Colonic mucosa (tissue), 4 donors: ENCODE measurements at regions not wholly inside any gene's neighbourhood (a gene's known extent, or its start where the extent isn't known, plus 50 kb on each side); places are given as distances from the start of the nearest gene placed in this dataset.

ENCODE experiments used
- DNase-seq: peaks from one replicate; pipeline ENCODE4 v3.0.0-alpha.2; 2020
- H3K27ac ChIP-seq: fragments of 200-600 bp; one replicate; pipeline ENCODE4 v1.8.0; 2021
- H3K27me3 ChIP-seq: fragments of 200-600 bp; one replicate; pipeline ENCODE4 v1.8.0; 2021
- H3K36me3 ChIP-seq: fragments of 200-600 bp; one replicate; pipeline ENCODE4 v1.8.0; 2021
- H3K4me1 ChIP-seq: fragments of 200-600 bp; one replicate; pipeline ENCODE4 v1.8.0; 2021; ENCODE audit warnings: mild to moderate bottlenecking
- H3K4me3 ChIP-seq: fragments of 200-600 bp; one replicate; pipeline ENCODE4 v1.8.0; 2021
- H3K9ac ChIP-seq, 2 donors: one replicate each; pipeline ENCODE4 v1.7.0; 2013; ENCODE audit warnings: control low read depth in 2 of 2, low read depth in 2 of 2, low read length in 2 of 2
- H3K9me3 ChIP-seq: fragments of 200-600 bp; one replicate; pipeline ENCODE4 v1.8.0; 2021
- CTCF ChIP-seq: fragments of 200-600 bp; IDR thresholded peaks from one replicate; pipeline ENCODE4 v1.8.0; 2022; ENCODE audit warnings: antibody characterized with exemption, mild to moderate bottlenecking
- intact Hi-C: fragments of 100-400 bp; cut with DNase I; formaldehyde crosslinking; loops from one replicate; pipeline ENCODE4 v1.14.1; 2022
- donor health status: healthy.
- donor health status: DM: no; HTN: no; CAD: no.
- donor health status: DM: no; HTN: no; CAD: no.

GRCh38 chr3:148389916-148390315 lies 307.8 kb upstream of the AGTR1 start:
- no peak overlapping the region for H3K9ac ChIP-seq
- H3K4me3 ChIP-seq = no peak overlapping the region
- intact Hi-C loops = no loop called here
- TF ChIP-seq CTCF = no peak
- no peaks in the 10 kb centered on the region for H3K27me3 ChIP-seq
- H3K36me3 ChIP-seq = no peaks in the 10 kb centered on the region
- no peak for DNase-seq
- no peaks in the 10 kb centered on the region for H3K9me3 ChIP-seq
- no peaks in the 10 kb centered on the region for H3K4me1 ChIP-seq
- no peak overlapping the region for H3K27ac ChIP-seq

DNA sequence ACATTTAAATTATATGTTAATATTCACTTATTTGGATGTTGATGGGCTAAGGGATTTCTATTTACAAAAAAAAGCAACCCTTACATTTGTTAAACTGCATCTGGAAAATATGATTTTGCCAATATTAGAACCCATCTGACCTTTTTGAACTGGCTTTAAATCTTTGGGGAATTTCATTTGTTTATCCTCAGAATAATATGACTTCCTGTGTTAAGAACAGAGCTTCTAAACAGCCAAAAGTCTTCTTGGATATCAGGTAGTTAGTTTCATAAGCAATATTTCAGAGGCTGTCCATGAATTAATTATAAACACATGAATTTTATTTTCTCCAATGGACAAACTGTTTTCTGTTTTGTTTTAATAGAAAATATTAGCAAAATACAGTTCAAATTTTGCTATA lies 301.9 kb upstream of the AGTR1 start:
- no peak overlapping the region for H3K27ac ChIP-seq
- DNase-seq = no peak
- H3K4me1 ChIP-seq = no peaks in the 10 kb centered on the region
- no peaks in the 10 kb centered on the region for H3K27me3 ChIP-seq
- H3K9me3 ChIP-seq = no peaks in the 10 kb centered on the region
- H3K36me3 ChIP-seq = no peaks in the 10 kb centered on the region
- intact Hi-C loops = no loop called here
- no peak for TF ChIP-seq CTCF
- H3K4me3 ChIP-seq = no peak overlapping the region
- H3K9ac ChIP-seq = no peak overlapping the region

- H3K4me3 ChIP-seq = no peak overlapping the region
- no peak for TF ChIP-seq CTCF
- no peak for DNase-seq
- intact Hi-C loops = no loop called here
- no peaks in the 10 kb centered on the region for H3K36me3 ChIP-seq
- no peak overlapping the region for H3K9ac ChIP-seq
- H3K9me3 ChIP-seq = no peaks in the 10 kb centered on the region
- H3K27ac ChIP-seq = no peak overlapping the region
- H3K4me1 ChIP-seq = no peaks in the 10 kb centered on the region
- H3K27me3 ChIP-seq = no peaks in the 10 kb centered on the region
Observed at GRCh38 chr3:148400754-148401153, 296.9 kb upstream of the AGTR1 start.

DNA sequence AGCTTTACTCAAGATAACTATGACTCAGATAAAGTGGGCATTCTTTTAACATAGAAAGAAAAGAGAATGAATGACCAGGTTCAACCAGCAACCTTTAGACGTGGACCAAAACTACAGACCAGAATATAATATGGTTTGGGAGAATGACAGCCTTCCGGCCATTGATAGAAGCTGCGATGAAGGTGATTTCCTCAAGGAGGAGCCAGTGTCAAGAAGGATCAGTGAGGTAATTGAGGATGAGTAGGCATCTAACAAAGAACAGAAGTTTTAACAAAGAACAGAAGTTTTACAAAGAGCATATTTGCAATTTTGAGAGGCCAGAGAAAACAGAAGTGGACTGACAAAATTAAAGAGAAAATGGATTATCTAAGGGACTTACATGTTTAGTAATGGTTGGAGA lies 289.0 kb upstream of the AGTR1 start:
- Histone ChIP-seq H3K27ac (no peak overlapping the region), H3K9me3 (no peaks in the 10 kb centered on the region), H3K4me3 (no peak overlapping the region), H3K4me1 (no peaks in the 10 kb centered on the region), H3K36me3 (no peaks in the 10 kb centered on the region), H3K27me3 (no peaks in the 10 kb centered on the region), H3K9ac (no peak overlapping the region)
- no peak for DNase-seq
- TF ChIP-seq CTCF = no peak
- intact Hi-C loops = no loop called here

- no peak overlapping the region for H3K27ac ChIP-seq
- intact Hi-C loops = no loop called here
- H3K4me1 ChIP-seq = no peaks in the 10 kb centered on the region
- no peaks in the 10 kb centered on the region for H3K9me3 ChIP-seq
- DNase-seq = no peak
- no peak overlapping the region for H3K4me3 ChIP-seq
- no peaks in the 10 kb centered on the region for H3K27me3 ChIP-seq
- H3K9ac ChIP-seq = no peak overlapping the region
- no peak for TF ChIP-seq CTCF
- H3K36me3 ChIP-seq = no peaks in the 10 kb centered on the region
Observed at GRCh38 chr3:148420242-148420641, 277.5 kb upstream of the AGTR1 start.
